NK-92 (cell line): ENCODE measurements at regions not wholly inside any gene's neighbourhood (a gene's known extent, or its start where the extent isn't known, plus 50 kb on each side); places are given as distances from the start of the nearest gene placed in this dataset.

Source experiments
- DNase-seq: peaks from one replicate; lab custom pipeline; 2025; ENCODE audit not compliant: unreplicated experiment; lab: John Stamatoyannopoulos, UW

DNA sequence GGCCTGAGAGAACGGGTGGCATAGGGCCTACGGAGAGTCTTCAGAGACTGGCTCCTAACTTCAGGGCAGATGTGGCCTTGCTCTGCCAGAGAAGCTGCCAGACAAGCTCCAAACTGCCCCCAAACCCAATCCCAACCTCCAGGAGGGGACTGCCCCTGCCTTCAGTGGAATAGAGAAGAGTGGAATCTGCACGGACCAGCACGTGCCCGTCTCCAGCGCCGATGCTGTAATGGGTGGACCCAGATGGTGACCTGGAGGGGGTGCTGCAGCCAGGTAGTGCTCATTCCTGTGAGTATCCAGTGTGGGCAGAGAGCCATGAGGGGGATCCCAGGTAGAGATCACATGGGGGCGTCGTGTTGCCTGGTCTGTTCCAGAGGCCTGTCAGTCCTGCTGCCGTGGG is 73.2 kb upstream of the NKX1-1 start:
- DNase-seq: no peak

GRCh38 chr4:1478766-1479355 is 72.6 kb upstream of the NKX1-1 start:
- DNase-seq: no peak

- DNase-seq: no peak
These were observed 71.0 kb upstream of the NKX1-1 start for GRCh38 chr4:1477045-1477840.

DNA sequence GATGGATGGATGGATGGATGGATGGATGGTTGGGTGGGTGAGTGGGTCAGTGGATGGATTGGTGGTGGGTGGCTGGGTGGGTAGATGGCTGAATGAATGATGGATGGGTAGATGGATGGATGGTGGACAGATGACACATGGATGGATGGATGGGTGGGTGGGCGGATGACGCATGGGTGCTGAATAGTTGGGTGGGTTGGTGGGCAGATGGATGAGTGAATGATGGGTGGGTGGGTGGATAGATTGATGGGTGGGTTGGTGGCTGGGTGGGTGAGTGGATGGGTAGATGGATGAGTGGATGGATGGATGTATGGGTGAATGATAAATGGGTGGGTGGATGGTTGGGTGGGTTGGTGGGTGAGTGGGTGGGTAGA is 69.9 kb upstream of the NKX1-1 start:
- DNase-seq: no peak

GRCh38 chr4:1475277-1476139 is 69.3 kb upstream of the NKX1-1 start:
- no peak for DNase-seq

- DNase-seq: no peak
These were observed 68.2 kb upstream of the NKX1-1 start for GRCh38 chr4:1474126-1475090.

DNA sequence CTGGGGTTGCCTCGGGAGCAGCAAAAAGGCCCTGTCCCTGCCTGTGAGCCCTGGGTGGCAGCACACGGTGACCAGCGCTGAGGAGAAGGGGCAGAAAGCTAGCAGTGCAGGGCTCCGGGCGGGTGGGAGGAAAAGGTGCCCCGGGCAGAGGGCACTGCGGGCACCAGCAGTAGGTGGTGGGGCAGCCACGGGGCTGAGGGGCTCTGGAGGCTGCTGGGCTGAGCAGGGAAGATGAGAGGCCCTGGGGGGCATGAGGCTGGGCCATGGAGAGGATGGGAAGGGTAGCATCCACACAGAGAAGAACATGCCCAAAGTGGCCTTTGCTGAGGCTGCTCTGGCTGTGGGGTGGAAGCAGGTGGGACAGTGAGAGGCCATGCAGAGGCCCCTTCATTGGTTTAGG is 67.5 kb upstream of the NKX1-1 start:
- no peak for DNase-seq

- DNase-seq: no peak
These were observed 66.8 kb upstream of the NKX1-1 start for GRCh38 chr4:1472911-1473518.

GRCh38 chr4:1472148-1472797 is 66.0 kb upstream of the NKX1-1 start:
- DNase-seq: no peak

- no peak for DNase-seq
These were observed 65.4 kb upstream of the NKX1-1 start for GRCh38 chr4:1471443-1472147.

DNA sequence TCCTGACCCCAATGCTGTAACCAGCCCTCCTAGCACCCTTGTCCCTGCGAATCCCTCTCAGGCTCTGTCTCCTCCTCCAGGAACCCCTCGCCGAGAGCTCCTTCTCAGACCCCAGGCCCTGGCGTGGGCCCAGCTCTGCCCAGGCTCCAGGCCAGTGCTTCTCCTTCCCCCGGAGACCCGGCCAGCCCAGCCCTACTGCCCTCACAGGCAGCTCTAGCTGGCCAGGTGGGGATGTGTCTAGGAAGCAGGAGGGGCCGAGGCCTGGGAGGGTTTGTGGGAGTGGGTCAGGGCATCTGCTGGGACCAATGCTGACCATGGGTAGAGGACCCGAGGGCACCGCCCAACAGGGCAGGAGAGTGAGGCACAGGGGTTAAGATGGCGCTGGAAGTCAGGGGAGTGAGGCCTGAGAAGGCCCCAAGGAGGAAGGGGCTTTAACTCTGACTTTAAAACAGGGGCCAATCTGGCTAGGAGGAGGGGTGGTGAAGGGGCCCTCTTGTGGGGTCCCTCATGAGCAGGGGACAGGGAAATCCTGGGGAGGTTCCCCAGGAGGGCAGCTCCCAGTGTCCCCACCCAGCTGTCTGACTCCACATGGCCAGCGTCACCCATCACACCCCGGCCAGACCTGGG is 64.7 kb upstream of the NKX1-1 start:
- DNase-seq: no peak

- DNase-seq: no peak
These were observed 64.1 kb upstream of the NKX1-1 start for GRCh38 chr4:1470393-1470670.

GRCh38 chr4:1469607-1470392 is 63.6 kb upstream of the NKX1-1 start:
- DNase-seq: no peak

DNA sequence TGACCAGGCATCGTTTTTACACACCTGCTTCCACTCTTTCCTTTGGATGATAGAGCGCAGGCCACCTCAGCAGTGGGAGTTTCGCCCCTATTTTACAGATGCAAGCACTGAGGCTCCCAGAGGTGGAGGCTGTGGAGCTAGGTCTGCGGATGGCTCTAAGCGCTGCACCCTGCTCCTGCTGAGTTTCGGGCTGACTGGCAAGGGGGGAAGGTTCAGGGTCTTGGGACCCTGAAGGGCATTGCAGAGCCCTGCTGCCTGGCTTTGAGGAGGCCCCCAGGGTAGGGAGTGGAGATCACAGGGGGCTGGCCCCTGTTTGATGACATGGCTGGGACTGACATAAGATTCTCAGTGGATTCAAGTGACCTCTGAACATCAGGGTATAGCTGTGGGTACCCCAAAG is 62.8 kb upstream of the NKX1-1 start:
- DNase-seq: no peak

DNA sequence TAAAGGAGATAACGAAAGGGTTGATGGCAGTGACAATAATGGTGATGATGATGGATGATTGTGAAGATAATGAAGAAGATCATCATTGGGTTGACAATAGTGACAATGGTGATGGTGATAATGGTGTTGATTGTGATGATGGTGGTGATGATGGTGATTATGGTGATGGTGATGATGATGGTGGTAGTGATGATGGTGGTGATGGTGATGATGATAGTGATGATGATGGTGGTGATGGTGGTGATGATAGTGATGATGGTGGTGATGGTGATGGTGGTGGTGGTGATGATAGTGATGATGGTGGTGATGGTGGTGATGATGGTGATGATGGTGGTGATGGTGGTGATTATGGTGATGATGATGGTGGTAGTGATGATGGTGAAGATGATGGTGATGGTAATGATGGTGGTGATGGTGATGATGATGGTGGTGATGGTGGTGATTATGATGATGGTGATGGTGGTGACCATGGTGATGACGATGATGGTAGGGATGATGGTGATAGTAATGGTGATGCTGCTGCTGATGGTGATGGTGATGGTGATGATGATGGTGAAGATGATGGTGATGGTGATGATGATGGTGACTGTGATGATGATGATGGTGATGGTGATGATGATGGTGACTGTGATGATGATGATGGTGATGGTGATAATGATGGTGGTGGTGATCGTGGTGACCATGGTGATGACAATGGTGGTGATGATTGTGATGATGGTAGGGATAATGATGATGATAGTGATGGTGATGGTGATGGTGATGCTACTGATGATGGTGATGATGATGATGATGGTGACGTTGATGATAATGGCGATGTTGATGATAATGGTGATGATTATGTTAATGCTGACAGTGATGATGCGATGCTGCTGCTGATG is 61.6 kb upstream of the NKX1-1 start:
- no peak for DNase-seq

- DNase-seq: no peak
These were observed 60.6 kb upstream of the NKX1-1 start for GRCh38 chr4:1466863-1467165.

- DNase-seq: no peak
These were observed 60.0 kb upstream of the NKX1-1 start for GRCh38 chr4:1466034-1466862.
